ENCODE measurements at regions not wholly inside any gene's neighbourhood (a gene's known extent, or its start where the extent isn't known, plus 50 kb on each side); places are given as distances from the start of the nearest gene placed in this dataset.

DNA sequence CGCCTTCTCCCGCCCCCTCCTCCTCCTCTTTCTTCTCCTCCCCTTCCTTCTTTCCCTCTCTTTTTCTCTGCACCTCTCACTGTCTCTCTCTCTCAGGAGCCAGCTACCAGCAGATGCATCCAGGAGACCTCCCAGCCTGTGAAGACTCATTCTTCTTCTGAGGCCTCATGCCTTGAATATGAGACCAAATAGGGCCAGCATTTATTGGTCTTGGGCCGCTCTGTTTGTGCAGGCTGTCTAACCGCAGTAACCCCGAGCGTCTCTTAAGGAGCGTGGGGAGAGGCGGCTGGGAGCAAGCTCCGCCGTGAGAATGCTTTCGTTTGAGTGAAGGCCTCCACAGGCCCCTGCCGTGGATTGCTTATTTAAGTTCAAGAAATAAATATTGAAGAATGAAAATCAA is 167.0 kb downstream of the NUFIP1 start:
- TF ChIP-seq, protein P1, sequence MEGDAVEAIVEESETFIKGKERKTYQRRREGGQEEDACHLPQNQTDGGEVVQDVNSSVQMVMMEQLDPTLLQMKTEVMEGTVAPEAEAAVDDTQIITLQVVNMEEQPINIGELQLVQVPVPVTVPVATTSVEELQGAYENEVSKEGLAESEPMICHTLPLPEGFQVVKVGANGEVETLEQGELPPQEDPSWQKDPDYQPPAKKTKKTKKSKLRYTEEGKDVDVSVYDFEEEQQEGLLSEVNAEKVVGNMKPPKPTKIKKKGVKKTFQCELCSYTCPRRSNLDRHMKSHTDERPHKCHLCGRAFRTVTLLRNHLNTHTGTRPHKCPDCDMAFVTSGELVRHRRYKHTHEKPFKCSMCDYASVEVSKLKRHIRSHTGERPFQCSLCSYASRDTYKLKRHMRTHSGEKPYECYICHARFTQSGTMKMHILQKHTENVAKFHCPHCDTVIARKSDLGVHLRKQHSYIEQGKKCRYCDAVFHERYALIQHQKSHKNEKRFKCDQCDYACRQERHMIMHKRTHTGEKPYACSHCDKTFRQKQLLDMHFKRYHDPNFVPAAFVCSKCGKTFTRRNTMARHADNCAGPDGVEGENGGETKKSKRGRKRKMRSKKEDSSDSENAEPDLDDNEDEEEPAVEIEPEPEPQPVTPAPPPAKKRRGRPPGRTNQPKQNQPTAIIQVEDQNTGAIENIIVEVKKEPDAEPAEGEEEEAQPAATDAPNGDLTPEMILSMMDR (IDR thresholded peaks at IDR 0.05; ENCODE audit: low read length), result no peak
- TF ChIP-seq EZH2 (optimal IDR thresholded peaks at IDR 0.05; ENCODE audit: low read depth, low read length) (no peak), EZH2phosphoT487 (IDR thresholded peaks at IDR 0.05; ENCODE audit: low read length) (no peak)
